OCI-LY3 (cell line): ENCODE measurements at regions not wholly inside any gene's neighbourhood (a gene's known extent, or its start where the extent isn't known, plus 50 kb on each side); places are given as distances from the start of the nearest gene placed in this dataset.

ENCODE experiments used
- H2AFZ ChIP-seq: fragments of 200-600, 300-600 bp; shearing (Covaris generic); 2 replicates; pipeline ENCODE4 v1.6.0; 2014; ENCODE audit warnings: antibody characterized with exemption, low read depth, low read length
- H3K27ac ChIP-seq: fragments of 200-600, 300-600 bp; sonication (generic); 2 replicates; pipeline ENCODE4 v1.5.1; 2014; ENCODE audit warnings: mild to moderate bottlenecking, low read length, moderate library complexity, mixed read lengths
- H3K27me3 ChIP-seq: fragments of 200-600, 300-600 bp; sonication (generic); 2 replicates; pipeline ENCODE4 v1.6.1; 2014; ENCODE audit warnings: low read depth, low read length, mixed read lengths
- H3K36me3 ChIP-seq: fragments of 200-600, 300-600 bp; sonication (generic); replicated peaks from 2 replicates; pipeline ENCODE3; 2014; ENCODE audit warnings: low read depth, low read length, mixed read lengths
- H3K4me1 ChIP-seq: fragments of 300-600, 200-600 bp; sonication (generic); 2 replicates; pipeline ENCODE4 v1.6.1; 2014; ENCODE audit warnings: low read length, mixed read lengths
- H3K4me2 ChIP-seq: fragments of 200-600, 300-600 bp; sonication (generic); 2 replicates; pipeline ENCODE4 v1.6.1; 2014; ENCODE audit warnings: low read length, mixed read lengths
- H3K4me3 ChIP-seq: fragments of 300-600, 200-600 bp; sonication (generic); 2 replicates; pipeline ENCODE4 v1.5.1; 2014; ENCODE audit warnings: antibody characterized with exemption, mild to moderate bottlenecking, low read length, moderate library complexity
- H3K79me2 ChIP-seq: fragments of 300-600, 200-600 bp; shearing (Covaris generic); 2 replicates; pipeline ENCODE4 v1.6.1; 2014; ENCODE audit warnings: mild to moderate bottlenecking, low read length, mixed read lengths
- H3K9ac ChIP-seq: fragments of 300-600, 200-600 bp; shearing (Covaris generic); 2 replicates; pipeline ENCODE4 v1.6.0; 2014; ENCODE audit warnings: mild to moderate bottlenecking, low read length, moderate library complexity
- H3K9me3 ChIP-seq: fragments of 200-600, 300-600 bp; shearing (Covaris generic); 2 replicates; pipeline ENCODE4 v1.6.1; 2014; ENCODE audit warnings: low read length, mixed read lengths; ENCODE audit not compliant: insufficient read depth
- H4K20me1 ChIP-seq: fragments of 200-600, 300-600 bp; sonication (generic); 2 replicates; pipeline ENCODE4 v1.6.1; 2016; ENCODE audit warnings: low read length, mixed read lengths; ENCODE audit not compliant: insufficient read depth
- EZH2phosphoT487 ChIP-seq: fragments of 200-600 bp; shearing (Covaris generic); IDR thresholded peaks from 2 replicates; pipeline ENCODE4 v1.6.1; 2018; ENCODE audit warnings: antibody characterized with exemption, mixed run types, low read depth
- TF ChIP-seq, protein P1 (sequence below): fragments of 200-600, 300-600 bp; sonication (generic); IDR thresholded peaks from 2 replicates; pipeline ENCODE4 v1.5.1; 2014; ENCODE audit warnings: antibody characterized with exemption, low read length, low read depth

DNA sequence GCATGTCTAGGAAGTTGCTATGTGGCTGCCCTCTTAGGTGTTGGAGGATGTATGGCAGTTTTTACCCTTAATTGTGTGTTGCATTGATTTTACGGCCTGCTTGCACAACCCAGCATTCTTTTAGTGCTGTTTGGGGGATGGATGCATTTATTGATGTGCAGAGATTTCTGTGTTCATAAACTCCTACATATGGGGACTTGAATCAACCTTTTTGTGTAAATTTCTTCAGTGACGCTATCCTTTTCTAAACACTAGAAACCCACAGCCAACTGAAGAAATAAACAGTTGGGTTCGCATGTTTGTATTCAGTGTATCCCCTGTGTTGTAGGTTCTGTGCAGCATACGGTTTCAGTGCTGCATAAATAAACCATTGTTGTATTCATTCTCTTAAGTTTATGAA, 263.7 kb downstream of the RASEF start:
- Histone ChIP-seq H3K36me3 (no peaks in the 10 kb centered on the region), H3K4me2 (no peak overlapping the region), H2AFZ (no peak overlapping the region), H3K79me2 (no peaks in the 10 kb centered on the region), H3K4me3 (no peak overlapping the region), H3K27me3 (no peaks in the 10 kb centered on the region), H3K9me3 (no peaks in the 10 kb centered on the region), H3K27ac (no peak overlapping the region), H3K9ac (no peak overlapping the region), H3K4me1 (no peaks in the 10 kb centered on the region), H4K20me1 (no peaks in the 10 kb centered on the region)
- TF ChIP-seq, protein P1, sequence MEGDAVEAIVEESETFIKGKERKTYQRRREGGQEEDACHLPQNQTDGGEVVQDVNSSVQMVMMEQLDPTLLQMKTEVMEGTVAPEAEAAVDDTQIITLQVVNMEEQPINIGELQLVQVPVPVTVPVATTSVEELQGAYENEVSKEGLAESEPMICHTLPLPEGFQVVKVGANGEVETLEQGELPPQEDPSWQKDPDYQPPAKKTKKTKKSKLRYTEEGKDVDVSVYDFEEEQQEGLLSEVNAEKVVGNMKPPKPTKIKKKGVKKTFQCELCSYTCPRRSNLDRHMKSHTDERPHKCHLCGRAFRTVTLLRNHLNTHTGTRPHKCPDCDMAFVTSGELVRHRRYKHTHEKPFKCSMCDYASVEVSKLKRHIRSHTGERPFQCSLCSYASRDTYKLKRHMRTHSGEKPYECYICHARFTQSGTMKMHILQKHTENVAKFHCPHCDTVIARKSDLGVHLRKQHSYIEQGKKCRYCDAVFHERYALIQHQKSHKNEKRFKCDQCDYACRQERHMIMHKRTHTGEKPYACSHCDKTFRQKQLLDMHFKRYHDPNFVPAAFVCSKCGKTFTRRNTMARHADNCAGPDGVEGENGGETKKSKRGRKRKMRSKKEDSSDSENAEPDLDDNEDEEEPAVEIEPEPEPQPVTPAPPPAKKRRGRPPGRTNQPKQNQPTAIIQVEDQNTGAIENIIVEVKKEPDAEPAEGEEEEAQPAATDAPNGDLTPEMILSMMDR: no peak
- TF ChIP-seq EZH2phosphoT487: no peak

DNA sequence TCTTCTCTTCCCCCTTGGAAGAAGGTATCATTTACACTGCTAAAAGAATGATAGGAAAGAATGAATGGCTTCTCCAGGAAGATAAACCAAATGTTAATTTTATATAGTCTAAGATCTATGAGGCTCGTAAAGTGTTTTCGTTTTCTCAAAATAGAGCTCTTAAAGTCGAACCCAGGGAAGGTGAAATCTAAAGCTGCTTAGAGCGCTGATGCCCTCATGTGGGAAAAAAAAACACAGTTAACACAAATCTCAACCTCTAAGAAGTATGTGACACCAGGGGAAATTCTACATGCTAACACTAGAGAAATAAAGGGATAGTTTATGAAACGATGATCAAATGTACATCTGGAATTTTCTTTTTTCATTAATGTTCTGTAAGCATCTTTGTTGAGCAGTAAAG, 257.9 kb downstream of the RASEF start:
- Histone ChIP-seq H3K4me2 (no peak overlapping the region), H3K27ac (no peak overlapping the region), H3K79me2 (no peaks in the 10 kb centered on the region), H2AFZ (no peak overlapping the region), H4K20me1 (no peaks in the 10 kb centered on the region), H3K9ac (no peak overlapping the region), H3K9me3 (no peaks in the 10 kb centered on the region), H3K27me3 (no peaks in the 10 kb centered on the region), H3K36me3 (no peaks in the 10 kb centered on the region), H3K4me3 (no peak overlapping the region), H3K4me1 (no peaks in the 10 kb centered on the region)
- TF ChIP-seq, protein P1: 0 out of 2 replicates have a peak, but pooled peaks have one; percentile 15
- TF ChIP-seq EZH2phosphoT487: no peak

DNA sequence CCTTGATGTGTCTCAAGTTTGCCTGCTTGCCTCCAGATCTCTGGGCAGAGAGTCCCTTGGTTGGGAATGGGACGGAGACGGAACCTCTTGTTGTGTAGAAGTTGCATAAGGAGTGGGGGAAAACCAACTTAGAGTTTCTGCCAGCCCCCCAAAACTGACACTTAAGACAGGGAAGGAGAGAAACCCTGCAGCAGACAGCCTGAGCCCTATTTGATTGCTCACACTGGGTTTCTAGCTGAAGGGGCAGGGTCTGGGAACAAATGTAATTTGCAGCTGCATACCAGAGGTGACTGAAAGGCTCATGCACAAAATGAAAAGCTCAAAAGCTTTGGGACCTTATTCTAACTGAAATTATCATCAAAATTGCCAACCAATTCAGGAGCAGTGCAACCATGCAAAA, 254.5 kb downstream of the RASEF start:
- H3K27ac ChIP-seq: no peak overlapping the region
- no peaks in the 10 kb centered on the region for H4K20me1 ChIP-seq
- no peak overlapping the region for H3K9ac ChIP-seq
- H3K4me1 ChIP-seq: no peaks in the 10 kb centered on the region
- no peaks in the 10 kb centered on the region for H3K79me2 ChIP-seq
- TF ChIP-seq, protein P1: no peak
- no peak for TF ChIP-seq EZH2phosphoT487
- no peak overlapping the region for H3K4me3 ChIP-seq
- H3K36me3 ChIP-seq: no peaks in the 10 kb centered on the region
- H3K4me2 ChIP-seq: no peak overlapping the region
- no peak overlapping the region for H2AFZ ChIP-seq
- H3K9me3 ChIP-seq: no peaks in the 10 kb centered on the region
- no peaks in the 10 kb centered on the region for H3K27me3 ChIP-seq

DNA sequence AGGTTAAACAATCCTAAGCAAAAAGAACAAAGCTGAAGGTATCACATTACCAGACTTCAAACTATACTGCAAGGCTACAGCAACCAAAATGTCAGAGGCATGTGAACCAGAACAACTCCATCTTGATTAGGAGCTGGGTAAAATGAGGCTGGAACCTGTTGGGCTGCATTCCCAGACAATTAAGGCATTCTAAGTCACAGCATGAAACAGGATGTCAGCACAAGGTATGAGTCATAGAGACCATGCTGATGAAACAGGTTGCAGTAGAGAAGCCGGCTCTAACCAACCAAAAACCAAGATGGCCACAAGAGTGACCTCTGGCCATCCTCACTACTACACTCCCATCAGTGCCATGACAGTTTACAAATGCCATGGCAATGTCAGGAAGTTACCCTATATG, 252.0 kb downstream of the RASEF start:
- TF ChIP-seq EZH2phosphoT487: no peak
- TF ChIP-seq, protein P1: no peak
- Histone ChIP-seq H3K27ac (no peak overlapping the region), H3K4me2 (no peak overlapping the region), H3K4me3 (no peak overlapping the region), H3K27me3 (no peaks in the 10 kb centered on the region), H4K20me1 (no peaks in the 10 kb centered on the region), H3K79me2 (no peaks in the 10 kb centered on the region), H2AFZ (no peak overlapping the region), H3K9me3 (no peaks in the 10 kb centered on the region), H3K9ac (no peak overlapping the region), H3K4me1 (no peaks in the 10 kb centered on the region), H3K36me3 (no peaks in the 10 kb centered on the region)
